Naive thymus-derived CD4-positive, alpha-beta T cell (primary cell): ENCODE measurements at regions not wholly inside any gene's neighbourhood (a gene's known extent, or its start where the extent isn't known, plus 50 kb on each side); places are given as distances from the start of the nearest gene placed in this dataset.
"Not testable (repeated sequence)": the region's sequence is repeated elsewhere in the genome, so short reads cannot be mapped to it uniquely, and the experiment has no call there.

Experiments
- ATAC-seq: fragments of 150-1000 bp; cut with Tn5 transposase; 2 replicates; pipeline ENCODE4 v1.10.0; 2021; ENCODE audit warnings: mild to moderate bottlenecking, moderate library complexity
- CTCF ChIA-PET: fragments of 350-600 bp; sonication (Branson Sonifier 250); formaldehyde crosslinking; loops from one replicate; lab custom pipeline; 2021; ENCODE audit warnings: antibody characterized with exemption; lab: Charles Lee
- POLR2A ChIA-PET: fragments of 350-600 bp; sonication (Branson Sonifier 250); formaldehyde crosslinking; loops from one replicate; lab custom pipeline; 2021; ENCODE audit warnings: antibody characterized with exemption, inconsistent platforms; lab: Charles Lee
- DNase-seq, 9 donors: peaks; one replicate each; pipeline versions ENCODE4 v3.0.0 to v3.0.0-alpha.2; 2020 to 2022; ENCODE audit warnings: mixed read lengths in 1 of 9
- H3K27ac ChIP-seq: one replicate; pipeline ENCODE4 v1.7.0; 2013; ENCODE audit warnings: mild to moderate bottlenecking, low read depth, low read length, moderate library complexity
- H3K27me3 ChIP-seq, 2 donors: one replicate each; pipeline ENCODE4 v1.7.0; 2013; ENCODE audit warnings: low read length in 2 of 2, mild to moderate bottlenecking in 2 of 2, moderate library complexity in 2 of 2; ENCODE audit not compliant: control insufficient read depth in 2 of 2, insufficient read depth in 2 of 2
- H3K36me3 ChIP-seq, 3 experiments: 1 replicate in 2 of 3; 2 replicates in 1 of 3; pipeline ENCODE4 v1.7.0; 2013; ENCODE audit warnings: low read length in 3 of 3, mild to moderate bottlenecking in 3 of 3, moderate library complexity in 1 of 3; ENCODE audit not compliant: insufficient read depth in 3 of 3, control insufficient read depth in 2 of 3
- H3K4me1 ChIP-seq, 2 donors: one replicate each; pipeline ENCODE4 v1.7.0; 2013; ENCODE audit warnings: low read length in 2 of 2, mild to moderate bottlenecking in 2 of 2, moderate library complexity in 1 of 2; ENCODE audit not compliant: control insufficient read depth in 2 of 2, insufficient read depth in 2 of 2
- H3K4me3 ChIP-seq: 2 replicates; pipeline ENCODE4 v1.7.0; 2013; ENCODE audit warnings: mild to moderate bottlenecking, low read length
- H3K9me3 ChIP-seq, 3 experiments: 1 replicate in 2 of 3; 2 replicates in 1 of 3; pipeline ENCODE4 v1.7.0; 2013; ENCODE audit warnings: low read length in 3 of 3; ENCODE audit not compliant: control insufficient read depth in 2 of 3
- H3K27ac Mint-ChIP-seq, 9 donors: one replicate each; pipeline ENCODE4 v1.8.0; 2020 to 2022; ENCODE audit warnings: mixed read lengths in 9 of 9, mild to moderate bottlenecking in 8 of 9, moderate library complexity in 5 of 9, inconsistent platforms in 2 of 9
- H3K27me3 Mint-ChIP-seq, 5 donors: one replicate each; pipeline ENCODE4 v1.8.0; 2021 to 2022; ENCODE audit warnings: mixed read lengths in 5 of 5, mild to moderate bottlenecking in 1 of 5
- H3K36me3 Mint-ChIP-seq, 5 donors: one replicate each; pipeline ENCODE4 v1.8.0; 2020 to 2022; ENCODE audit warnings: mixed read lengths in 5 of 5, mild to moderate bottlenecking in 3 of 5, inconsistent platforms in 1 of 5
- H3K4me1 Mint-ChIP-seq, 7 donors: one replicate each; pipeline ENCODE4 v1.8.0; 2020 to 2022; ENCODE audit warnings: mixed read lengths in 7 of 7, mild to moderate bottlenecking in 3 of 7, inconsistent platforms in 1 of 7
- H3K4me3 Mint-ChIP-seq, 10 donors: one replicate each; pipeline ENCODE4 v1.8.0; 2020 to 2022; ENCODE audit warnings: mild to moderate bottlenecking in 10 of 10, mixed read lengths in 10 of 10, moderate library complexity in 6 of 10, inconsistent platforms in 2 of 10
- H3K9me3 Mint-ChIP-seq, 11 donors: one replicate each; pipeline ENCODE4 v1.8.0; 2020 to 2022; ENCODE audit warnings: mixed read lengths in 11 of 11, mild to moderate bottlenecking in 4 of 11, inconsistent platforms in 1 of 11, moderate library complexity in 1 of 11
- intact Hi-C, 2 donors: fragments of 100-400 bp; cut with micrococcal nuclease; formaldehyde crosslinking; loops; one replicate each; pipeline ENCODE4 v1.15.1; 2023

- Mint-ChIP-seq H3K27me3 (no peaks in the 10 kb centered on the region), H3K4me3 (no peak overlapping the region), H3K36me3 (no peaks in the 10 kb centered on the region), H3K4me1 (peaks cover 0 to 2% (median 0%) of the 10 kb centered on the region in 7 donors), H3K9me3 (peaks cover 0 to 9% (median 2%) of the 10 kb centered on the region in 11 donors), H3K27ac (no peak overlapping the region)
- no peak overlapping the region for H3K27ac ChIP-seq
- no peaks in the 10 kb centered on the region for H3K9me3 ChIP-seq
- ChIA-PET POLR2A (no interaction called here), CTCF (no interaction called here)
- DNase-seq, result no peak
- H3K36me3 ChIP-seq, result no peaks in the 10 kb centered on the region
- H3K27me3 ChIP-seq, result no peaks in the 10 kb centered on the region
- no peaks in the 10 kb centered on the region for H3K4me1 ChIP-seq
- no peak overlapping the region for H3K4me3 ChIP-seq
- intact Hi-C loops, result no loop called here
- no peak for ATAC-seq
Measured at GRCh38 chrX:35288657-35289056, 346.1 kb downstream of the FAM47B start.

- intact Hi-C loops, result no loop called here
- no peaks in the 10 kb centered on the region for H3K36me3 Mint-ChIP-seq
- H3K4me3 Mint-ChIP-seq, result no peak overlapping the region
Measured at GRCh38 chrX:35289952-35290351, 347.4 kb downstream of the FAM47B start.

GRCh38 chrX:35291013-35291412 is 348.4 kb downstream of the FAM47B start:
- Histone ChIP-seq H3K4me3 (no peak overlapping the region), H3K36me3 (no peaks in the 10 kb centered on the region), H3K27ac (no peak overlapping the region), H3K27me3 (no peaks in the 10 kb centered on the region), H3K4me1 (no peaks in the 10 kb centered on the region), H3K9me3 (no peaks in the 10 kb centered on the region)
- POLR2A ChIA-PET, result no interaction called here
- H3K36me3 Mint-ChIP-seq, result no peaks in the 10 kb centered on the region
- DNase-seq, result no peak
- H3K9me3 Mint-ChIP-seq, result peaks cover 0 to 9% (median 1%) of the 10 kb centered on the region in 11 donors
- intact Hi-C loops, result no loop called here
- CTCF ChIA-PET, result no interaction called here
- no peaks in the 10 kb centered on the region for H3K27me3 Mint-ChIP-seq
- H3K4me3 Mint-ChIP-seq, result no peak overlapping the region
- H3K4me1 Mint-ChIP-seq, result peaks cover 0 to 2% (median 0%) of the 10 kb centered on the region in 7 donors
- no peak overlapping the region for H3K27ac Mint-ChIP-seq
- ATAC-seq, result no peak

More at GRCh38 chrX:35289952-35290351, 347.4 kb downstream of the FAM47B start:
- ChIA-PET CTCF (no interaction called here), POLR2A (no interaction called here)
- no peak overlapping the region for H3K4me3 ChIP-seq
- DNase-seq (no peak), ATAC-seq (no peak)
- H3K4me1 ChIP-seq, result no peaks in the 10 kb centered on the region
- H3K27me3 ChIP-seq, result no peaks in the 10 kb centered on the region
- no peak overlapping the region for H3K27ac ChIP-seq
- Mint-ChIP-seq H3K27me3 (no peaks in the 10 kb centered on the region), H3K27ac (no peak overlapping the region), H3K9me3 (peaks cover 0 to 9% (median 1%) of the 10 kb centered on the region in 11 donors), H3K4me1 (peaks cover 0 to 2% (median 0%) of the 10 kb centered on the region in 7 donors)
- H3K9me3 ChIP-seq, result no peaks in the 10 kb centered on the region
- H3K36me3 ChIP-seq, result no peaks in the 10 kb centered on the region

- Histone ChIP-seq H3K27me3 (no peaks in the 10 kb centered on the region), H3K36me3 (no peaks in the 10 kb centered on the region), H3K27ac (no peak overlapping the region), H3K9me3 (no peaks in the 10 kb centered on the region), H3K4me1 (no peaks in the 10 kb centered on the region), H3K4me3 (no peak overlapping the region)
- H3K4me3 Mint-ChIP-seq, result no peak overlapping the region
- H3K27ac Mint-ChIP-seq, result no peak overlapping the region
- DNase-seq, result no peak
- ATAC-seq, result no peak
- ChIA-PET CTCF (no interaction called here), POLR2A (no interaction called here)
- H3K27me3 Mint-ChIP-seq, result no peaks in the 10 kb centered on the region
- no peaks in the 10 kb centered on the region for H3K36me3 Mint-ChIP-seq
- intact Hi-C loops, result no loop called here
- peaks cover 0 to 2% (median 0%) of the 10 kb centered on the region in 7 donors for H3K4me1 Mint-ChIP-seq
- H3K9me3 Mint-ChIP-seq, result peaks cover 0 to 5% (median 0%) of the 10 kb centered on the region in 11 donors
Measured at GRCh38 chrX:35292522-35292921, 349.9 kb downstream of the FAM47B start.

- H3K27ac Mint-ChIP-seq, H3K4me3 ChIP-seq, intact Hi-C loops, H3K4me1 Mint-ChIP-seq, DNase-seq, ATAC-seq, H3K4me1 ChIP-seq, H3K27me3 Mint-ChIP-seq, H3K9me3 ChIP-seq, H3K27me3 ChIP-seq, H3K4me3 Mint-ChIP-seq, CTCF ChIA-PET, H3K36me3 Mint-ChIP-seq, H3K27ac ChIP-seq, POLR2A ChIA-PET, H3K36me3 ChIP-seq: not testable (repeated sequence)
- H3K9me3 Mint-ChIP-seq, result peaks cover 0 to 31% (median 7%) of the 10 kb centered on the region in 11 donors
Measured at GRCh38 chrX:35305037-35305436, 362.4 kb downstream of the FAM47B start.

- no peaks in the 10 kb centered on the region for H3K27me3 ChIP-seq
- no peaks in the 10 kb centered on the region for H3K9me3 ChIP-seq
- H3K27ac ChIP-seq, result no peak overlapping the region
- H3K4me1 ChIP-seq, result no peaks in the 10 kb centered on the region
- H3K36me3 ChIP-seq, result no peaks in the 10 kb centered on the region
- ChIA-PET CTCF (no interaction called here), POLR2A (no interaction called here)
- Mint-ChIP-seq H3K9me3 (peaks cover 0 to 2% (median 0%) of the 10 kb centered on the region in 11 donors), H3K4me1 (no peaks in the 10 kb centered on the region), H3K4me3 (no peak overlapping the region), H3K27me3 (no peaks in the 10 kb centered on the region), H3K27ac (no peak overlapping the region), H3K36me3 (no peaks in the 10 kb centered on the region)
- DNase-seq (no peak), ATAC-seq (no peak)
- intact Hi-C loops, result no loop called here
- no peak overlapping the region for H3K4me3 ChIP-seq
Measured at GRCh38 chrX:35339796-35340195, 397.2 kb downstream of the FAM47B start.

GRCh38 chrX:35340465-35340864 is 397.9 kb downstream of the FAM47B start:
- Mint-ChIP-seq H3K9me3 (peaks cover 0 to 2% (median 0%) of the 10 kb centered on the region in 11 donors), H3K27ac (no peak overlapping the region), H3K4me1 (no peaks in the 10 kb centered on the region), H3K36me3 (no peaks in the 10 kb centered on the region), H3K4me3 (no peak overlapping the region), H3K27me3 (no peaks in the 10 kb centered on the region)
- Histone ChIP-seq H3K27me3 (no peaks in the 10 kb centered on the region), H3K4me1 (no peaks in the 10 kb centered on the region), H3K4me3 (no peak overlapping the region), H3K36me3 (no peaks in the 10 kb centered on the region), H3K9me3 (no peaks in the 10 kb centered on the region), H3K27ac (no peak overlapping the region)
- POLR2A ChIA-PET, result no interaction called here
- intact Hi-C loops, result no loop called here
- DNase-seq (no peak), ATAC-seq (no peak)
- CTCF ChIA-PET, result no interaction called here
